ENCODE measurements at regions not wholly inside any gene's neighbourhood (a gene's known extent, or its start where the extent isn't known, plus 50 kb on each side); places are given as distances from the start of the nearest gene placed in this dataset.

DNA sequence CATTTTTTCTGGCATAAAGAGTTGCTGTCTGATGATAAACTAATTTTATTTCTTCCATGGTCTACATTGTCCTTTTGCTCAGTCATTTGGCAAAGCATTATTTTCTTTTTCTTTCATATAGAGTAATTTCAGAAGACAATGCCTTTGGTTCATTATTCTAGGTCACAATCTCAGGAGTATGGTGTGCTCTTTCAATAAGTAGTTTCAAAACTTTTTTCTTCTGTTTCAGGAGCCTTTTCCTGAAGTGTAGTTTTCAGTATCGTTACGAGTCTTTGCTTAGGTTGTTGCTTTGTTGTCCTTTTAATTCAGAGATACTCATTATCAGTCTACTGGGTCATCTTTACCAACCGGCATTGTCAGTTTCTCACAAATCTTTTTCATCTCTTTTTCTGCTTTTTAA, 100.4 kb upstream of the GPC1 start:
- TF ChIP-seq, protein P1, sequence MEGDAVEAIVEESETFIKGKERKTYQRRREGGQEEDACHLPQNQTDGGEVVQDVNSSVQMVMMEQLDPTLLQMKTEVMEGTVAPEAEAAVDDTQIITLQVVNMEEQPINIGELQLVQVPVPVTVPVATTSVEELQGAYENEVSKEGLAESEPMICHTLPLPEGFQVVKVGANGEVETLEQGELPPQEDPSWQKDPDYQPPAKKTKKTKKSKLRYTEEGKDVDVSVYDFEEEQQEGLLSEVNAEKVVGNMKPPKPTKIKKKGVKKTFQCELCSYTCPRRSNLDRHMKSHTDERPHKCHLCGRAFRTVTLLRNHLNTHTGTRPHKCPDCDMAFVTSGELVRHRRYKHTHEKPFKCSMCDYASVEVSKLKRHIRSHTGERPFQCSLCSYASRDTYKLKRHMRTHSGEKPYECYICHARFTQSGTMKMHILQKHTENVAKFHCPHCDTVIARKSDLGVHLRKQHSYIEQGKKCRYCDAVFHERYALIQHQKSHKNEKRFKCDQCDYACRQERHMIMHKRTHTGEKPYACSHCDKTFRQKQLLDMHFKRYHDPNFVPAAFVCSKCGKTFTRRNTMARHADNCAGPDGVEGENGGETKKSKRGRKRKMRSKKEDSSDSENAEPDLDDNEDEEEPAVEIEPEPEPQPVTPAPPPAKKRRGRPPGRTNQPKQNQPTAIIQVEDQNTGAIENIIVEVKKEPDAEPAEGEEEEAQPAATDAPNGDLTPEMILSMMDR (IDR thresholded peaks at IDR 0.05; ENCODE audit: low read depth, low read length): no peak
- TF ChIP-seq POLR2A (IDR thresholded peaks at IDR 0.05; ENCODE audit: extremely low read depth, insufficient read length): no peak
- no peak for TF ChIP-seq MYC (IDR thresholded peaks at IDR 0.05; ENCODE audit: low read depth, low read length)
- TF ChIP-seq, protein P2, sequence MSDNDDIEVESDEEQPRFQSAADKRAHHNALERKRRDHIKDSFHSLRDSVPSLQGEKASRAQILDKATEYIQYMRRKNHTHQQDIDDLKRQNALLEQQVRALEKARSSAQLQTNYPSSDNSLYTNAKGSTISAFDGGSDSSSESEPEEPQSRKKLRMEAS (IDR thresholded peaks at IDR 0.05; ENCODE audit: low read depth, low read length): no peak

Measured in NB4 (cell line).